Neural cell (in vitro differentiated cells): ENCODE measurements at regions not wholly inside any gene's neighbourhood (a gene's known extent, or its start where the extent isn't known, plus 50 kb on each side); places are given as distances from the start of the nearest gene placed in this dataset.

Experiments
- H2AFZ ChIP-seq: fragments of 200-600, 300-800 bp; sonication (generic), shearing (Covaris generic); 2 replicates; pipeline ENCODE4 v1.6.0; 2014; ENCODE audit warnings: low read depth, mild to moderate bottlenecking, antibody characterized with exemption, low read length, moderate library complexity
- H3F3A ChIP-seq: fragments of 200-600 bp; shearing (Covaris generic); 2 replicates; pipeline ENCODE4 v1.6.1; 2016; ENCODE audit warnings: mild to moderate bottlenecking, moderate library complexity, mixed read lengths, antibody characterized with exemption, low read length; ENCODE audit not compliant: insufficient read depth, poor library complexity, severe bottlenecking
- H3K27ac ChIP-seq: fragments of 200-600, 300-800 bp; sonication (generic), shearing (Covaris generic); 2 replicates; pipeline ENCODE4 v1.5.1; 2014; ENCODE audit warnings: mild to moderate bottlenecking, low read length, moderate library complexity
- H3K27me3 ChIP-seq: fragments of 300-800, 200-600 bp; sonication (generic), shearing (Covaris generic); 2 replicates; pipeline ENCODE4 v1.6.0; 2014; ENCODE audit warnings: mild to moderate bottlenecking, low read depth, low read length, moderate library complexity; ENCODE audit not compliant: insufficient read depth
- H3K36me3 ChIP-seq: fragments of 300-800, 200-600 bp; sonication (generic), shearing (Covaris generic); 2 replicates; pipeline ENCODE4 v1.5.1; 2014; ENCODE audit warnings: mild to moderate bottlenecking, antibody characterized with exemption, low read length, moderate library complexity; ENCODE audit not compliant: insufficient read depth
- H3K4me2 ChIP-seq: fragments of 300-800, 200-600 bp; sonication (generic), shearing (Covaris generic); 2 replicates; pipeline ENCODE4 v1.6.0; 2014; ENCODE audit warnings: mild to moderate bottlenecking, low read length
- H3K4me3 ChIP-seq: fragments of 300-800, 200-600 bp; sonication (generic), shearing (Covaris generic); 2 replicates; pipeline ENCODE4 v1.5.1; 2014; ENCODE audit warnings: mild to moderate bottlenecking, low read length, moderate library complexity
- H3K79me2 ChIP-seq: fragments of 200-600 bp; shearing (Covaris generic); replicated peaks from 2 replicates; pipeline ENCODE4 v1.6.0; 2014; ENCODE audit warnings: mild to moderate bottlenecking, low read length, moderate library complexity; ENCODE audit not compliant: insufficient read depth
- H3K9ac ChIP-seq: fragments of 300-800, 200-600 bp; sonication (generic), shearing (Covaris generic); 2 replicates; pipeline ENCODE4 v1.6.1; 2016; ENCODE audit warnings: mild to moderate bottlenecking, low read length, mixed read lengths
- H3K9me2 ChIP-seq: fragments of 200-600 bp; shearing (Covaris generic); 2 replicates; pipeline ENCODE4 v1.6.1; 2016; ENCODE audit warnings: mild to moderate bottlenecking, low read length, mixed read lengths; ENCODE audit not compliant: insufficient read depth
- H3K9me3 ChIP-seq: fragments of 200-600, 300-800 bp; sonication (generic), shearing (Covaris generic); 2 replicates; pipeline ENCODE4 v1.6.1; 2016; ENCODE audit warnings: mild to moderate bottlenecking, mixed run types, low read length, moderate library complexity, mixed read lengths
- H4K20me1 ChIP-seq: fragments of 200-600 bp; shearing (Covaris generic); 2 replicates; pipeline ENCODE4 v1.6.1; 2016; ENCODE audit warnings: mild to moderate bottlenecking, mixed run types; ENCODE audit not compliant: insufficient read depth
- EP300 ChIP-seq: fragments of 450-650 bp; conservative IDR thresholded peaks from 2 replicates; pipeline ENCODE4 v1.6.1; 2014; ENCODE audit warnings: antibody characterized with exemption, mild to moderate bottlenecking, moderate library complexity; ENCODE audit not compliant: poor library complexity, severe bottlenecking
- EZH2 ChIP-seq: fragments of 200-600, 300-800 bp; shearing (Covaris generic), sonication (generic); IDR thresholded peaks from 2 replicates; pipeline ENCODE4 v1.6.1; 2014; ENCODE audit warnings: antibody characterized with exemption, low read length, borderline replicate concordance, mild to moderate bottlenecking; ENCODE audit not compliant: insufficient read depth, poor library complexity, severe bottlenecking
- MXI1 ChIP-seq: fragments of 450-650 bp; conservative IDR thresholded peaks from 2 replicates; pipeline ENCODE4 v1.6.1; 2014; ENCODE audit warnings: antibody characterized with exemption, mild to moderate bottlenecking; ENCODE audit not compliant: poor library complexity, severe bottlenecking
- POLR2AphosphoS5 ChIP-seq: IDR thresholded peaks from 2 replicates; pipeline ENCODE4 v1.6.1; 2012
- RAD21 ChIP-seq: fragments of 450-650 bp; conservative IDR thresholded peaks from 2 replicates; pipeline ENCODE4 v1.6.1; 2014; ENCODE audit warnings: antibody characterized with exemption, mild to moderate bottlenecking, moderate library complexity
- REST ChIP-seq: IDR thresholded peaks from 2 replicates; pipeline ENCODE4 v1.6.1; 2012; ENCODE audit warnings: borderline replicate concordance
- SMC3 ChIP-seq: fragments of 450-650 bp; conservative IDR thresholded peaks from 2 replicates; pipeline ENCODE4 v1.6.1; 2014; ENCODE audit warnings: antibody characterized with exemption, mild to moderate bottlenecking, moderate library complexity; ENCODE audit not compliant: poor library complexity
- TAF1 ChIP-seq: IDR thresholded peaks from 2 replicates; pipeline ENCODE4 v1.6.1; 2012; ENCODE audit warnings: low read depth
- TF ChIP-seq, protein P1 (sequence below): fragments of 450-650 bp; IDR thresholded peaks from 2 replicates; pipeline ENCODE4 v1.5.1; 2014; ENCODE audit warnings: antibody characterized with exemption, mild to moderate bottlenecking, moderate library complexity; ENCODE audit not compliant: poor library complexity, severe bottlenecking

DNA sequence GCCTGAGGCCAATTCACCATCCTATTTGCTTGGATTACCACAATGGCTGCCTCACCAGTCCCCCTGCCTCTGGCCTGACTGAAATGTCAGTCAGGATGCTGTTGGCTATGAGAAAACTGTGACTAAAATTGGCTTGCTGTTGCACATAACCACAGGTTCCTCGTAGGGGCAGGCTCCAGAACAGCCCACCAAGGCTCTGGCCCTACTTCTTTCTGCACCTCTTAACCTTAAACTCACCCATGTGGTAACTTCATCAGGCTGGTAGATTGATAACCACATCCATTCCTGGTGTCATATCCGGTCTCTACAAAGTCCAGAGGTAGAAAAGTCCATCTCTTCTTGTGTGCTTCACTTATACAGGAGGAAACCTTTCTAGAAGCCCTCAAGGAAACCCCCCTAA is 172.4 kb upstream of the PLXNC1 start:
- H3K4me3 ChIP-seq, result no peak overlapping the region
- no peak for TF ChIP-seq RAD21
- no peak for TF ChIP-seq EP300
- TF ChIP-seq, protein P1, sequence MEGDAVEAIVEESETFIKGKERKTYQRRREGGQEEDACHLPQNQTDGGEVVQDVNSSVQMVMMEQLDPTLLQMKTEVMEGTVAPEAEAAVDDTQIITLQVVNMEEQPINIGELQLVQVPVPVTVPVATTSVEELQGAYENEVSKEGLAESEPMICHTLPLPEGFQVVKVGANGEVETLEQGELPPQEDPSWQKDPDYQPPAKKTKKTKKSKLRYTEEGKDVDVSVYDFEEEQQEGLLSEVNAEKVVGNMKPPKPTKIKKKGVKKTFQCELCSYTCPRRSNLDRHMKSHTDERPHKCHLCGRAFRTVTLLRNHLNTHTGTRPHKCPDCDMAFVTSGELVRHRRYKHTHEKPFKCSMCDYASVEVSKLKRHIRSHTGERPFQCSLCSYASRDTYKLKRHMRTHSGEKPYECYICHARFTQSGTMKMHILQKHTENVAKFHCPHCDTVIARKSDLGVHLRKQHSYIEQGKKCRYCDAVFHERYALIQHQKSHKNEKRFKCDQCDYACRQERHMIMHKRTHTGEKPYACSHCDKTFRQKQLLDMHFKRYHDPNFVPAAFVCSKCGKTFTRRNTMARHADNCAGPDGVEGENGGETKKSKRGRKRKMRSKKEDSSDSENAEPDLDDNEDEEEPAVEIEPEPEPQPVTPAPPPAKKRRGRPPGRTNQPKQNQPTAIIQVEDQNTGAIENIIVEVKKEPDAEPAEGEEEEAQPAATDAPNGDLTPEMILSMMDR, result no peak
- no peak for TF ChIP-seq SMC3
- TF ChIP-seq POLR2AphosphoS5, result no peak
- no peak for TF ChIP-seq MXI1
- H3K4me2 ChIP-seq, result no peak overlapping the region
- H3K79me2 ChIP-seq, result no peaks in the 10 kb centered on the region
- H3K9ac ChIP-seq, result no peak overlapping the region
- H2AFZ ChIP-seq, result no peak overlapping the region
- no peaks in the 10 kb centered on the region for H3K9me2 ChIP-seq
- H3K9me3 ChIP-seq, result no peaks in the 10 kb centered on the region
- no peak overlapping the region for H3K27ac ChIP-seq
- no peaks in the 10 kb centered on the region for H3K27me3 ChIP-seq
- no peaks in the 10 kb centered on the region for H4K20me1 ChIP-seq
- no peaks in the 10 kb centered on the region for H3F3A ChIP-seq
- H3K36me3 ChIP-seq, result no peaks in the 10 kb centered on the region

GRCh38 chr12:93977081-93977480 is 171.3 kb upstream of the PLXNC1 start:
- Histone ChIP-seq H2AFZ (no peak overlapping the region), H3K9me2 (no peaks in the 10 kb centered on the region), H3F3A (no peaks in the 10 kb centered on the region), H3K27me3 (no peaks in the 10 kb centered on the region), H3K79me2 (no peaks in the 10 kb centered on the region), H3K4me2 (no peak overlapping the region), H3K4me3 (no peak overlapping the region), H3K36me3 (no peaks in the 10 kb centered on the region), H4K20me1 (no peaks in the 10 kb centered on the region), H3K27ac (no peak overlapping the region), H3K9me3 (no peaks in the 10 kb centered on the region), H3K9ac (no peak overlapping the region)
- no peak for TF ChIP-seq EZH2
- no peak for TF ChIP-seq SMC3
- TF ChIP-seq, protein P1, result no peak

DNA sequence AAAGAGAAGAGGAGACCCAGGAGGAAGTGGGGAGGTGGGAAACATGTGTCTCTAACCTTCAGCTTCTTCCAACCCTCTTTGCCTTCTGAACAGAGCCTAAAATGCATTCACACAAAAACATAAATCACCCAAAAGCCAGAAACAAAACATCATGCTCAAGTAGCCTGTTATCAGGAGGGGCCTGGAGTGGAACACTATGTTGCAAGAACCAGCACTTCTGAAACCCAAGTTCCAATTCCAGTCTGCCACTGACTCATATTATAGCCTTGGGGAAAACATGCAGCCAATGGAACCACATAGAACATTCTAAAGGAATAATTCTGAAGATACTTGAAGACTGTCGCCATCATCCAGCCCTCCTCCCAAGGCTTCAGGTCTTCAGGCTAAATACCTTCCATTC is 169.8 kb upstream of the PLXNC1 start:
- Histone ChIP-seq H4K20me1 (no peaks in the 10 kb centered on the region), H3K9ac (no peak overlapping the region), H3K27ac (no peak overlapping the region), H3K9me2 (no peaks in the 10 kb centered on the region), H3K36me3 (no peaks in the 10 kb centered on the region), H3K4me2 (no peak overlapping the region), H3K4me3 (no peak overlapping the region), H3F3A (no peaks in the 10 kb centered on the region), H3K79me2 (no peaks in the 10 kb centered on the region), H2AFZ (no peak overlapping the region), H3K9me3 (no peaks in the 10 kb centered on the region), H3K27me3 (no peaks in the 10 kb centered on the region)
- no peak for TF ChIP-seq SMC3
- TF ChIP-seq MXI1, result no peak
- no peak for TF ChIP-seq EZH2
- TF ChIP-seq, protein P1, result no peak
- no peak for TF ChIP-seq TAF1
- TF ChIP-seq RAD21, result no peak
- TF ChIP-seq EP300, result no peak
- TF ChIP-seq POLR2AphosphoS5, result no peak
- no peak for TF ChIP-seq REST
